Inflammatory macrophage treated with lipopolysaccharide for 4 hours (primary cell): ENCODE measurements at regions not wholly inside any gene's neighbourhood (a gene's known extent, or its start where the extent isn't known, plus 50 kb on each side); places are given as distances from the start of the nearest gene placed in this dataset.

Source experiments
- DNase-seq: peaks from one replicate; pipeline ENCODE4 v3.0.0-alpha.2; 2020

DNA sequence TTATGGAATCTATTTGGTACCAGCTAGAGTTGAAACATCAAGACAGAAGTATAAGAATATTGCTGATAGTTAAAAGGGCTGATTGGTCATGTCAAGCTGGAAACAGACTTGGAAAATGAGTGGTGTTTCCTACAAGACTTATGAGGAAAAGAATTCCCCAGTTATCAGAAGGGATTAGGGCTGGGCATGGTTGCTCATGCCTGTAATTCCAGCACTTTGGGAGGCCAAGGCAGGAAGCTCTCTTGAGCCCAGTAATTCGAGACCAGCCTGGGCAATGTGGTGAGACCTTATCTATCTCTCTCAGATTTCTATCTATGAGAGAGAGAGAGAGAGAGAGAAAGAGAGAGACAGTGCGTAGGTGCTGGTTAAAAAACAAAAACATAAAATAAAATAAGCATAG lies 139.5 kb upstream of the PMFBP1 start:
- no peak for DNase-seq

DNA sequence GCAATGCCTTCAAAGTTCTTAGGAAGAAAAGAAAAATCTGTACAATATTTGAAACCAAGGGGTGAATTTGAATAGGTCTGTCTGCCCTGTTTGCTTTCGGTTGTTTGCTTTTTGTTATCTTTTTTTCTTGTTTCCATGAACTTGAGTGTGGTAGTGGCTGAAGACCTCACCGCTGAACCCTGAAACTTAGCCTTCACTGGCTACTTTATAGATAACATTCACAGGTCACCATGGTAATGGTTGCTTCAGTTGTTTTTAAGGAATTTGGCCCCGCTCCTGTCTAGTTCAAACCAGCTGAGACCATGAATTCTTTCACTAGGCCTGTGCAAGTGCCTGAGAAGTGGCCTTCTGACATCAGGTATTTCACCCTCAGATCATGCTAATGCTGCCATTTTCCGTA lies 137.0 kb upstream of the PMFBP1 start:
- no peak for DNase-seq

DNA sequence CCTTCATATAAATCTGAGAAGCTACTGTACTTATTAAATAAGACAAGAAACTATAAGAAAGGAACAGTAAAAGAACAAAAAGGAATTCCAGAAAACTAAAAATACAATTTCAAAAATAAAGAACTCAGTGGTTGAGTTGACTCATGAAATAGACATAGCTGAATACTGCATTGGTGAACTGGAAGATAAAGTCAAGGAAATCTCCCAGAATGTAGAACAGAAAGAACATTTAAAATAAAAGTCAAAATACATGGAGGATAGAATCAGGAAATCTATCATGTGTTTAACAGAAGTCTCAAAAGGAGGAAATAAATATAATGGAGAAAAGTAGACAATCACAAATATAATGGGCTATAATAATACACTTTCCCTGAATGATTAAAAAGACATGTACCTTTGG lies 136.4 kb upstream of the PMFBP1 start:
- no peak for DNase-seq

DNA sequence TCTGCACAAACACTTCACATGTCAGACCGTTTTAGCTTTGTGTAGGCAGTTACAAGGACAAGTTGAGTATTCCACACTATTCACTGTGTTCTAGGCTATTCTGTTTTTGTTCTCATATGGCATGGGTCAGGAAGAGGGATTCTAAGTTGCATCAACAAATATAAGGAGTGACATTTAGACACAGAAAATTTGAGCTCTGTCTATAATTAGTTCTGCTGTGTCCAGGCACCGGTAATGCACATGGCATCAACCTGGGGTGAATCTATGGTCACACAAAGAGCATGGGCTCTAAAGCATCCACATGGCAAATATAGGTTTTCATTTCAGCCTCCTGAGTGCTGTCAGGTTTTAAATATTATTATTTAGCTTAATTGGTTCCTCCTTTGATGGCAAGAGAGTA lies 130.4 kb upstream of the PMFBP1 start:
- DNase-seq, result no peak

DNA sequence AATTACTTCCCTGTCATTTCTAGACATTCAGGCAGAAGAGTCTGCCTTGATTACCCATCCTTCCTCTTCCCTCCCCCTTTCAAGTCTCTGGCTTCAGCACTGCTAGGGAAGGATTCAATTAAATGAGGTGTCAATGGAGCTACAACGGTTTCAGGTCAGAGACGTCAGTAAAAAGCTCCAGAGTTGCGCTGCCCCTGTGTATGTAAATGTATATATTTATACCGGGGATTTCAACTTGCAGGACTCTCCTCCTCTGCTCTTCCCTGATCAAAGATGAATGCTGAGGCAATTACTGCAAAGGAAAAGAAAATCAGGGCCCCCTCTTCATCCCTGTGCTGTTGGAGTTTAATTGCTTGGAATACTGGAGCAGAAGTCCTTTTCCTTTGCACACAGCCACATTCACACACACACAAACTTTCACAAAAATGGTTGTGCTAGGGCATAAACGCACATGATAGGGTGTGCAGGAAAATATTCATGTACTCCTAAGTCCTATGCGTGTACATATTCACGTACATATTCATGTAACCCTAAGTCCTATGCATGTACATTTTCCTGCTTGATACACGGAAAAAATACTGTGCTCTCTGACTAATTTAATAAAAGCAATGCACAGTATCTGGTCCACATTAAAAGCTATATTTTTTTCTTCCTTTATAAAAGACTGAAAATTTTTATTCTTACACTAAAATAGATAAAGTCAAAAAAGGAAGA lies 129.7 kb upstream of the PMFBP1 start:
- DNase-seq, result no peak

DNA sequence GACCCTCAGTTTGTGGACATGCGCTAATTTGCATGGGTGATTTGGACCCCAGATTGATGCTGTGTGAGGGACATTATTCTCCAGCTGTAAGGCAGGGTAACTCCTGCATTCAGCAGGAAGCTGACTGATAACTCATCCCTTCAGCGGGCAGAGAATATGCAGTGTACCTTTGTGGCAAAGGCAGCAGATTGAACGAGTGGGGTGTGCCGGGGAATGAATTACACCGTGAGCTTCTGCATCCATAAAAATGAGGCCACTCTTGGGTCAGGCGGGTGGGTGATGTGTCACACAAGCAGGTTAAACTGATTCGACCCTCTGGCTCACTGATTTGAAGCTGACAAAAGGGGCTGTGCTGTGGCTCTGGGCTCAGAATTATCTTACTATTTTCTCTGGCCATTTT lies 128.9 kb upstream of the PMFBP1 start:
- no peak for DNase-seq

DNA sequence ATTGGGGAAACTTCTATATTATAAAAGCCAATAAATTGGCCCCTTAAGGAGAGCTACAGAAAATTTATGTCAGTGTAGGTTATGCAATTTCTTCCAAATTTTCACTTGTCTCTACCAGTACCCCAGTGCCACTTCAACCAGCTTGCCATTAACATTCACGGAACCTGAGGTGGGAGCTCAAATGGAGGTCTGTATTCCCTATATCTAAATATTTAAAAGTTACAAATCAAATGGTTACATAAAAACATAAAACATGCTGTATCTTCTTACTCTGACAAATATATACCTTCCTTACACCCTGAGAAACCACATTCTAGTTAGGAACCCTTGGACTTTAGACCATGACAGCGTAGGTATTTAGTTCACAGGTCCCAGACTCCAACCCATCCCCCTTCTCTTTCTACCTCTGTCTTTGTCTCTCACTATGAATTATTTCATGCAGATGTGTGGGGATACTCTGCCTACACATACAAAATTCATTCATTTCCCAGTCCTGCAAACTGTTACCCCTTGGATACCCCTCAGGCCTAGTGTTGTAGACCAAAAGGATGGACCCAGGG lies 127.8 kb upstream of the PMFBP1 start:
- DNase-seq, result no peak

DNA sequence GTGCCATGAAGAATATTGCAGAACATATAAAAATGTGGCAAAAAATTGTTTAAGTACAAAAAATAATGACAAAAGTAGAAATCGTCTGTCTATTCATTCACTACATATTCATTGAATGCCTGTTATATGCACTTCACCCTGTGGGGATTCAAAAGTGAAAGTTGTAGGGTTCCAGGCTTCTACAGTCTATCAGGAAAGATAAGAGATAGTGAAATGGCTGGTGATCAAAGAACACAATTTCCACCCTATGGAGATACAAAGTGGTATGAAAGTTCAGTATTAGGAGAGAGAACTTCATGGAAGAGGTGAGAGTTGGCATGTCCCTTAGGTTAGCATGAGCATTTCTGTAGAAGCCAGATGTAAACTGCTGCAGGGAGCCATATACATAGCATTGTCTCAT lies 127.0 kb upstream of the PMFBP1 start:
- DNase-seq, result no peak

DNA sequence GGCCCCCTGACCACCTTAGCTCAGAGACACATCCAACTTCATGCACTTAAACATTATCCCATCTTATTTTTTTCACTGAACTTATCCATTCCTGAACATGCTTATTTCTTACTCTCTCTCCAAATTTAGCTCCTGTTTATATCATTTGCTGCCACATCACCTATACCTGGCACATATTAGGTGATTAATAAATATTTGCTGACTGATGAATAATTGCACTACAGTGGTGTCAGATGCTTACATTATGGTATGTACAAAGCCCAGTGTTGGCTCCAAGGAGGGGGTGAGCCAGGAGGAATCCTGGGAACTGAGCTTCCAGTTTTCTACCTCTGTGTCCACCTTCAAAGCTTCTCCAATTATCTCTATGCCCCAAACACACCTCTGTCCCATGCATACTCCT lies 124.0 kb upstream of the PMFBP1 start:
- DNase-seq, result no peak

DNA sequence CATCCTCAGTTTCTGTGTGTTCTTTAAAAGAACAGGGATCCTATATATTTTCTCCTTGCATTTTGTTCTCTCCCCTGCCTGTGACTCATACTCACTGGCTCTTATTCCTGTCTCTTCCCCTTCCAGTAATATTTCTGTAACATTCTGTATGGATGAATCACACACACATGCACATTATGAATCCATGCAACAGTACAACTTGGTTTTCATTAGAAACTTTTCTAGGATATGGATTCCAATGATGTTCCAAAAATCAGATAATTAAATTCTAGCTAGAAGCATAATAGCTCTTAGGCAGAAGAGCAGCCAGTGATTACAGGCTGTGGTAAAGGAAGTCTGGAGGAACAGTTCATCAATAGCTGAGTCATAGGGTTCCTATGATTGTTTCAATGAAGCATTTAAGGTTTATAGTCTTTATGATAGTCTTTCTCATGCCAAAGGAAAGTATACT lies 119.6 kb upstream of the PMFBP1 start:
- DNase-seq, result peak; percentile 47

DNA sequence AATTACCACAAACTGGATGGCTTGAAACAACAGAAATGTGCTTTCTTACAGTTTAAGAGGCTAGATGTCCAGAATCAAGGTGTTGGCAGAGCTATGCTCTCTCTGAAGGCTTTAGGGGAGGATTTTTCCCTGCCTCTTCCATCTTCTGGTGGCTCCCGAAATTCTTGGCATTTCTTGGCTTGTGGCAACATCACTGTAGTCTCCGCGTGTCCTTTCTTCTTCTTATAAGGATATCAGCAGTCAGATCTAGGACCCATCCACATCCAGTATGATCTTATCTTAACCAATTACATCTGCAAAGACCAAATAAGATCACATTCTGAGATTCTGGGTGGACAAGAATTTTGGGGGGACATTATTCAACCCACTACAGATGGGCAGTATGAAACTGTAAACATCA lies 119.2 kb upstream of the PMFBP1 start:
- DNase-seq, result no peak

DNA sequence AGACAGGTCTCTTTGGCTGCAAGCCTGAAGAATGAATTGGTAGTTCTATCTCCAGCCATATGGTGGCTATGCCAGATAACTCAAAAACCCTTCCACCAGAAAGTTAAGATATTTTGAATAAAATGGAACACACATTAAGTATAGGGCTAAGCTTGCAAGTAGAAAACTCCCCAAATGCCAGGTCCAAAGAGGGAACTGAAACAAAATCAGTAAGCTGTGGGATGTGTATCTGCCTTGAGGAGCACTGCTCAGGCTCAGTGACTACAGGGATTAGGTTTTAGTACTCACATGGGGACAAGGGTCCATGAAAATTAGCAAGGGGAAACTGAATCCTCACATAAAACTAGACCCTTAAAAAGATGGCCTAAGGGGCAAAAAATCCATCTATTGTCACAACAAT lies 115.7 kb upstream of the PMFBP1 start:
- DNase-seq, result peak; percentile 8

DNA sequence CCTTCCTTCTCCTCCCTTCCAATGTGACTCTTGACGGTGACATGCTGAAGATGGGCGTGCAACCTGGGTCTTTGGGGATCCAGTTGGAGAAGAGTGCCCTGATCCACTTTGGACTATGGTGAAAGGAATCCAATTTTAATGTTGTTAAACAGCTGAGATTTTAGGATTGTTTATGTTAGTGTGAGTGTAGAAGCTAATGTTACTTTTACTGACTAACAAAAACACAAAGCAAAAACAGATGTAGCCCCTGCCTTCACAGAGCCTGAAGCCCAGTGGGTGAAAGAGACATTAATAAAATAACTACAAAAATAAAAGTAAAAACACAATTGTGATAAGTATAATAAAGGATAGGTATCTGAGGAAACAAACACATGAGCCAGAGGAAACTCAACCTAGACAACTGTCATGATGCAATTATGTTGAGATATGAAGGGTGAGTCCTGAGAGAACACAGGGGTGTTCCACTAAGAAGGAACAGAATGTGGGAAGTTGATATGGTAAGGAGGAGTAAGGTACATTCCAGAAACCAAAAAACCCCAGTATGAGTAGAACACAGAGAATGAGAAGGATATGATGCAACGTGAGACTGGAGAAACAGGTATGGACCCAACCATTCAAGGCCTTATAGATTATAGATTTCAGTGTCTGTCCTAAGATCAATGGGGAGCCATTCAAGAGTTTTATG lies 115.1 kb upstream of the PMFBP1 start:
- DNase-seq, result no peak

DNA sequence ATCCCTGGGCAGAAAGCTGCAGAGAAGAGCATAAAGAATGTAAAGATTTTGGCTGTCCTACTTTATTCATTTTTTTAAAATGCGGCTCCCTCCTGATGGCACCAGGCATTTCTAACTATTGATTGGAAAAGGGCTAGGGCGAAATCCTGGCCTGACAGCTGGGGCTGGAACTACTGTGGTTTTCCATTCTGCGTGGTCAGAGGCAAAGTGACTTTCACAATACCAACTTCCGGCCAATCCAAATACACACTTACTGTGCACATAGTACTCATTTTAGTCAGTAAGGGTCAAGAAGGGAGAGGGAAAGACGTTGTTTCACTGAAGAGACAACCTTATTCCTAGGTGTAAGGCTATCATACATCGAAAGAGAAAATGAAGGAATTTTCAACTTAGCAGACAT lies 113.8 kb upstream of the PMFBP1 start:
- no peak for DNase-seq

DNA sequence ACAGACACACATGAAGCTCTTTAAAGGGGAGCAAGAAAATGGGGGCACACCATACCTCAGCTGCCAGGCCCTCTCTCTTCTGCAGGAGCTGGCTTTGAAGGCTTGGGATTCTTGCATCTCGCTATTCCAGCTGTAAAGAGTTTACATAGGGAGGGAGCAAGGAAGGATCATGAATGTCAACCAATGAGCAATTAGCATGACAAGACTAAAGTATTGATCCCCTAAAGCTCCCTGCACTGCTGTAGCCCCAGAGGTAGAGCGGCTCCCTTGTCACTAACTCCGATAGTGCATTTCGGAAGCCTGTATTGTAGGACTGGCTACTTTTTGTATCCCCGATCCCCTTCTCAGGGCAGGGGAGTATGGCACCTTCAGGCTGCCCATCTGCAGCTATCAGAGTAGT lies 113.4 kb upstream of the PMFBP1 start:
- no peak for DNase-seq

DNA sequence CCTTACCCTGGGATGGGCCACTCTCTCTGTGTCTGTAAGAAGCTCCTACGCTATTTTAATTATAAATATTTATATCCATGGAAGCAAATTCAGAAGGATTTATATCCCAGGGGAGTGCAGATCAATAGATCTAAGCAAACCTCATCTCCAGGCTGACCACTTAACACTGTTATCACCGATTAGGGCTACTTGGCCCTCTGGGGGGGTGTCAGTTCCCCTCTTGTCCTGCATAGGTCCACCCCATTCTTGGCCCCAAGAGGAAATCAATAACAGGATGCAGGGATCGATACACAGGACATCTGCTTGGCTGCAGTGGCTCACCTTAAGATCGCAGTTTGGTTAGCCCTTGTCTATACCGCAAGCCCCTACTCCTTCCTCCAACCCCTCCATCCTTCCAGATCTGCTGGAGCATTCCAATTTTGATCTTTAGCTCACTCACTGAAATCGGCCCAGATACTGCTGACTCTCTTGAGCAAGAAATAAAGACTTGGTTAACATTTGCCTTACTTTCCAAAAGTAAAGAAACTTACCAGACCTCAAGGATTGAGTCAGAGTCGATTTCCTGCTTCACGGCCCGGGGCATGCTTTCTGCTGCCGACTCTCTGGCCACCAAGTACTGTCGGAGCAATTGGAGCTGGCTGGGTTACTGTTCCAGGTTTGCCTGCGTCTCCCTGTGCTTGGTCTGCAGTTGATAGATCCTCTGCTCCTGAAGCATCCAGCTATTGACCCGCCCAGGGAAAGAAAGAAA lies 112.3 kb upstream of the PMFBP1 start:
- no peak for DNase-seq

DNA sequence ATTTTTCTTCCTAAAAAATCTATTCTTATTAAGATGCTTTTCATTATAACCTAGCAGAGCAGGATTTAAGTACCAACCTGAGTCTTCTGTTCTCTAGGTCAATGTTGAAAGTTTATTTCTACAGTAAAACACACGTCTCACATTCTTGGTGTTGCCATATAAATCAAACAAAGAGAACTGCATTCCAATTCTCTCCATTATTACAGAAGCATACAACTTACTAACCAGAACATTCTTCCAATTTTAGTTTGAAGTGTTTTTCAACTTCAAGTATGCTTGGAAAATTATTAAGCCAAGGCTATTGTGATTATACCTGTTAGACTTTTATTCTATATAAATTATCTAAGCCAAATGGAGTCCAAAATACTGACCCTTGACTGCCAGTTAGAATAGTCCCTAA lies 110.4 kb upstream of the PMFBP1 start:
- DNase-seq, result no peak

DNA sequence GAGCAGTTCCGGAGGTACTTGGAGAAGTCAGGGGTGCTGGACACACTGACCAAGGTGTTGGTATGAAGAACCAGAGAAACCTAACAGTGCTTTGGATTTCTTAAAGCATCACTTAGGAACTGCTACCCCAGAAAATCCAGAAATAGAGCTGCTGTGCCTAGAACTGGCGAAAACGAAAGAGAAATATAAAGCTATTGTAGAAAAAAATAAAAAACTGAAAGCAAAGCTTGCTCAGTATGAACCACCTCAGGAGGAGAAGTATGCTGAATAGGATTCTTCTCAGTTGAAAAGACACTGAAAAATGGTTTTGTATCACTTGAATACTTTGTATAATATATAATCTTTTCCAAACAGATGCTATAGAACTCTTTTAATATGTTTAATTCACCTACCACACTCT lies 106.3 kb upstream of the PMFBP1 start:
- DNase-seq, result no peak

DNA sequence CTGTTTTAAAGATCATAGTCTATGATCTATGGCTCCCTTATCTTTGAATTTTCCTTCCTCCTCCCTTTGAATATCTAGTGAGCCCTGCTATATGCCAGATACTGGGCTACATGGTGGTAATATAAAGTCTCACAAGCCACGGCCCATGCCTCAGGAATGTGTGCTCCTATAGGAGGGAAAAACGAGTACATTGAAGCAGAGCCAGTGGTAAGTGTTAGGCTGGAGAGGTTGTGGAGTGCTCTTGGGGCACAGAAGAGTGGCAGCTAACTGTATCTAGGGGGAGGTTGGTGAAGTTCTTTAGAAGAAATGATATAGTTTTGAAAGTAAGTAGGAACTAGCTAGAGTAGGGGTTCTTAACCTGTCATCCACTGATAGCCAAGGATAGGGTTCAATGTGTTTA lies 105.8 kb upstream of the PMFBP1 start:
- DNase-seq, result no peak

DNA sequence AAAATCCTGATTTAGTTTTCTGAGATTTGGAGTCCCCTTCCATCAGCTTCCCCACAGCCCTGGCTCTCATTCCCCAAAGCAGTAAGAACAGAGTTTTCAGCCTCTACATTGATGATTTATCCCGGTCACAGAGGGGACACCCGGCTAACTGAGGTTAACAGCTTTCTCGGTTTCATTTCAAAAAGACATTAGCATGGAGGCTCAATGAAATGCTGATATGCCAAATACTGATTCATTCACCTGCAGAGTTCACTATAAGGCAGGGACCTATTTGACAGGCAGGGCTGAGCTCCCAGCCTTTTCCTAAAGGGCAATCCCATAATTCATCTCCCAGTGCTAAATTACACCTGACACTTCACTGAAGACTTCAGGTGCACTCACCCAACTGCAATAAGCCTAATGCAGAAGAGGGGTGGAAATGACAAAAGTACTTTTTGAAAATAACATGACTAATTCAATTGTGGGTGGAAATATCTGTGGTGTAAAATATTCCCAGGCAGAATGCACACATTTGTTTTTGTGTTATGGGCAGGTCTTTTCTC lies 99.8 kb upstream of the PMFBP1 start:
- DNase-seq, result no peak

DNA sequence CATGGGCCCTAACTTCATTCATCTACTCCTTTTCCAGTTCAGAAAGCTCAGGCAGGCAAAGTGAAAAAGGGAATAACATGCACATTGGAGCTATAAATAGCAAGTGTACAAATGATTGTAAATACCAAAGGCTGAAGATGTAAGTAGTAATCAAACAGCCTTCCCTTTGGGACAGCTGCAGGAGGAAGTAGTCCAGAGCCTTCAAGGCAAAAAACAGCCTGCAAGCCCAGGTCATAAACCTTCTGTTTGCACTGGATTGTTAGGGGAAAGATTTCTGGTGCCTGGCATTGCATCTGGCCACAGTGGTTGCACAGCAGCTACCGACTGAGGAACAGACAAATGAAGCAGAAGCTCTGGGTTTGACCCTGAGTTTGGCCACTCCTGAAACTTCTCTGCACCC lies 98.6 kb upstream of the PMFBP1 start:
- DNase-seq, result no peak

DNA sequence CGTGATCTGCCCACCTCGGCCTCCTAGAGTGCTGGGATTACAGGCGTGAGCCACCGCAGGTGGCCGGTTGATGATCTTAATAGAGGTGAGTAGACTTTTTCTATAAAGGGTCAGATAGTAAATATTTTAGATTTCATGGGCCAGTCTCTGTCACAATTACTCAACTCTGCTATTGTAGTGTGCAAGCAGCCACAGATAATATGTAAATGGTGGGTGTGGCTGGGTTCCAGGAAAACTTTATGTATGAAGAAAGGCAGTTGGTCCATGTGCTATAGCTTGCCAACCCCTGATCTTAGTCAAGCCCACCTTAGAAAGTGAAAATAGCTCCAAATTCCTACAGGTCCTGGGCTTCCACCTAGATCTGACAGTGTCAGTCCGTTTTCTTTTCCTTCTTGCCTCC lies 94.9 kb upstream of the PMFBP1 start:
- no peak for DNase-seq

DNA sequence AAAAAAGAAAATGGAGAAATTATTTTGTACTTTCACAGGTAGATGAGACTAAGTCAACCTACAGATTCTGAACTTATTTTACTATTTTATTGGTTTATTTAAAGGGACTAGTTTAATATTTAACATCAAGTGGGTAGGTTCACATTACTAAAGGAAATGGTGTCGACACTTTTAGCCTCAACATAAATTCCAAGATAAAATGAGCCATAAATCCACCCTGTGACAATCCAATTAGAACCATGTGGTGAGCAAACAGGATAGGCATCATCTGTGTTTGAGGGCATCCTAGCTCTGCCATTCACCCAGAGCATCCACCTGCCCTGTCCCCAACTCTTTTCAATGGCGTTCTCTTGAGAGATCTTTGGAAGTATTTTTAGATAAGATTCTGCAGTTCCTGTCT lies 92.8 kb upstream of the PMFBP1 start:
- DNase-seq, result no peak

DNA sequence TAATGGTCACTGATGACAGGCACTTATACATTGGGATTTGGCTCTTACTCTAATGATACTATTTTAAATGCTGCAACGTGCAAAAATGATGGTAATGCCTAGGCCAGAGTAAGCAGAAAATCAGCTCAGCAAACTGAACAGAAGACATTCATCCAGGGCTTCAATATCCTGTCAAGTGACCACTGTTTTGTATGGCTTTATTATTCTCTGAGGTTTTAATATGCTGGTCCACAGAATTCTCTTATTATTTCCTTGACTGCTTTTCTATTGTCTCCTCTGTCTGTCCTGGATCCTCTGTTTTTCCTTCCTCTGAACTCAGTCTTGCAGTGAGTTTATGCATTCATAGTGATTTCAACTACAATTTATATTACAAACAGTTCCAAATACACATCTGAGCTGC lies 90.8 kb upstream of the PMFBP1 start:
- DNase-seq, result no peak
